HL-60 (cell line): ENCODE measurements at regions not wholly inside any gene's neighbourhood (a gene's known extent, or its start where the extent isn't known, plus 50 kb on each side); places are given as distances from the start of the nearest gene placed in this dataset.

Source experiments
- DNase-seq, 2 experiments: peaks; one replicate each; pipeline ENCODE4 v3.0.0-alpha.2; 2010 to 2020; ENCODE audit warnings: low read depth in 1 of 2, low spot score in 1 of 2
- H3K27ac ChIP-seq: fragments of 250-450 bp; sonication (Bioruptor Pico); replicated peaks from 2 replicates; pipeline ENCODE4 v1.5.1; 2020; ENCODE audit warnings: mild to moderate bottlenecking, moderate library complexity
- H3K27me3 ChIP-seq: fragments of 250-450 bp; sonication (Bioruptor Pico); 2 replicates; pipeline ENCODE4 v1.5.1; 2021; ENCODE audit warnings: mild to moderate bottlenecking, moderate library complexity; ENCODE audit not compliant: insufficient read depth, poor library complexity, severe bottlenecking
- H3K4me3 ChIP-seq: replicated peaks from 2 replicates; pipeline ENCODE4 v1.5.1; 2011; ENCODE audit warnings: mild to moderate bottlenecking, control low read depth, low read length; ENCODE audit not compliant: insufficient read depth
- CTCF ChIP-seq: IDR thresholded peaks from one replicate; pipeline ENCODE4 v1.5.1; 2011; ENCODE audit warnings: low read length, control low read depth, inconsistent platforms; ENCODE audit not compliant: insufficient read depth
- GABPA ChIP-seq: IDR thresholded peaks from 2 replicates; pipeline ENCODE4 v1.6.1; 2012; ENCODE audit warnings: low read depth
- POLR2AphosphoS5 ChIP-seq: IDR thresholded peaks from 2 replicates; pipeline ENCODE4 v1.6.1; 2012; ENCODE audit warnings: low read depth
- SPI1 ChIP-seq: IDR thresholded peaks from 2 replicates; pipeline ENCODE4 v1.6.1; 2012; ENCODE audit warnings: low read depth, mild to moderate bottlenecking, borderline replicate concordance
- TF ChIP-seq, protein P1 (sequence below): IDR thresholded peaks from 2 replicates; pipeline ENCODE4 v1.6.1; 2012; ENCODE audit warnings: low read depth; ENCODE audit not compliant: insufficient replicate concordance

- Histone ChIP-seq H3K27me3 (peaks cover 5% of the 10 kb centered on the region), H3K4me3 (no peak overlapping the region), H3K27ac (no peak overlapping the region)
- no peak for DNase-seq
- TF ChIP-seq SPI1 (no peak), GABPA (no peak), POLR2AphosphoS5 (no peak), CTCF (no peak)
- TF ChIP-seq, protein P1, sequence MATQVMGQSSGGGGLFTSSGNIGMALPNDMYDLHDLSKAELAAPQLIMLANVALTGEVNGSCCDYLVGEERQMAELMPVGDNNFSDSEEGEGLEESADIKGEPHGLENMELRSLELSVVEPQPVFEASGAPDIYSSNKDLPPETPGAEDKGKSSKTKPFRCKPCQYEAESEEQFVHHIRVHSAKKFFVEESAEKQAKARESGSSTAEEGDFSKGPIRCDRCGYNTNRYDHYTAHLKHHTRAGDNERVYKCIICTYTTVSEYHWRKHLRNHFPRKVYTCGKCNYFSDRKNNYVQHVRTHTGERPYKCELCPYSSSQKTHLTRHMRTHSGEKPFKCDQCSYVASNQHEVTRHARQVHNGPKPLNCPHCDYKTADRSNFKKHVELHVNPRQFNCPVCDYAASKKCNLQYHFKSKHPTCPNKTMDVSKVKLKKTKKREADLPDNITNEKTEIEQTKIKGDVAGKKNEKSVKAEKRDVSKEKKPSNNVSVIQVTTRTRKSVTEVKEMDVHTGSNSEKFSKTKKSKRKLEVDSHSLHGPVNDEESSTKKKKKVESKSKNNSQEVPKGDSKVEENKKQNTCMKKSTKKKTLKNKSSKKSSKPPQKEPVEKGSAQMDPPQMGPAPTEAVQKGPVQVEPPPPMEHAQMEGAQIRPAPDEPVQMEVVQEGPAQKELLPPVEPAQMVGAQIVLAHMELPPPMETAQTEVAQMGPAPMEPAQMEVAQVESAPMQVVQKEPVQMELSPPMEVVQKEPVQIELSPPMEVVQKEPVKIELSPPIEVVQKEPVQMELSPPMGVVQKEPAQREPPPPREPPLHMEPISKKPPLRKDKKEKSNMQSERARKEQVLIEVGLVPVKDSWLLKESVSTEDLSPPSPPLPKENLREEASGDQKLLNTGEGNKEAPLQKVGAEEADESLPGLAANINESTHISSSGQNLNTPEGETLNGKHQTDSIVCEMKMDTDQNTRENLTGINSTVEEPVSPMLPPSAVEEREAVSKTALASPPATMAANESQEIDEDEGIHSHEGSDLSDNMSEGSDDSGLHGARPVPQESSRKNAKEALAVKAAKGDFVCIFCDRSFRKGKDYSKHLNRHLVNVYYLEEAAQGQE, result no peak
Measured at GRCh38 chr15:38667890-38668850, 103.6 kb upstream of the RASGRP1 start.

DNA sequence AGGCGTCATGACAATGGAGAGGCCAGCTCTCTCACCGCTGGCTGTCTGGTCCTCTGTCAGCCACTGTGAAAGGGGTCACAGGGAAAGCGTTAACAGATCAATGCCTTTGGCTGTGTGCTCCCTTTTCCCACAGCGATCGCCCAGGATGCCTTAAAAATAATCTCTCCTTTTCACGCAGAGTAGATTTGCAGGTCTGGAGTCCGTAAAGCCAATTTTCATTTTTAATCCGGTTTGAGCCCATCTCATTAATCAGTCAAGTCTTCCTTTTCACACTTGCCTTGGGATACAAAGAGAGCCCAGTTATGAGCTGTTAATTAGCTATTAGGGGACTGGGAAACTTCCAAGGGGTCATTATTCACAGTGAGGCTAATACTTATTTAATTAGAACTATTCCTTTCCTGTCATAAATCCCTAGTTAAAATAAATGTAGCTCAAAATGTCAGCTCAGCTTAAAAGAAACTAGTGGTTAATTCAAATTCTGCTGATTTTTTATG is 104.3 kb upstream of the RASGRP1 start:
- Histone ChIP-seq H3K4me3 (no peak overlapping the region), H3K27me3 (peaks cover 5% of the 10 kb centered on the region), H3K27ac (no peak overlapping the region)
- TF ChIP-seq GABPA (no peak), CTCF (no peak), SPI1 (no peak), POLR2AphosphoS5 (no peak)
- TF ChIP-seq, protein P1, result no peak
- DNase-seq, result no peak

DNA sequence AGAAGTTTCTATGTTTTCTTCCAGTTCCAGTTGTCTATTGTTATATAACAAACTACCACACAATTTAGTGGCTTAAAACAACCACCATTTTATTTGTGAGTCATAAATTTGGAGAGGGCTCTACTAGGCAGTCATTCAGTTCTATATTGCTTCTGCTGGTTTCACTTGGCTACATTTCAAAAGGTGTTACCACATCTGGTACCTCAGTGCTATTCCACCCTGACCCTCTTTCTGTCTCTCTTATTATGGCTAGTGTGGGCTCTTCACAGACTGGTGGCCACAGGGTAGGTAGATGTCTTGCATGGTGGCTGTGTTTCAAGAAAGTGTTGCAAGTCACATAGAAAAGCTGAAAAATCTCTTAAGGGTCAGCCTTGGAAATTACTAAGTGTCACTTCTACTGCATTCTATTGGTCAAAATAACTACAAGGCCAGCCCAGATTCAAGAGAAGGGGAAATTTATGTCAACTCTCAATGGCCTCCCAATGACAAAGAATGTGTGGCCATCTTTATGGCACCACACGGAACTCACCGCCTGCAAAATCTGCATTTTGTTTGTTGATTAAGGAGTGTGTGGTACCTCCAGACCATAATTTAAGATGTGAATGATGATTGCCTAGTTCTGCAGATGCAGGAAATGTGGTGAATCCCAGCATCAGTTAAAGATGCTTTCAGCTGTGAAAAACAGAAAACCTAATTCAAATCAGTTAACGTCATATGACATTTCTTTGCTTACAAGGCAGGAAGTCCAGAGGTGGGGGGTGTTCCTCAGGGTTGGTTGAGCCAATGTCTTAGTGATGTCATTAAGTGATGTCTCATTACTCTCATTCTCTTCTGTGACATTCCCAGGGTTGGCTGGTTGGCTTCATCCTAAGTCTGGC is 105.8 kb upstream of the RASGRP1 start:
- Histone ChIP-seq H3K27me3 (peaks cover 5% of the 10 kb centered on the region), H3K27ac (no peak overlapping the region), H3K4me3 (no peak overlapping the region)
- DNase-seq, result no peak
- TF ChIP-seq SPI1, result no peak
- TF ChIP-seq, protein P1, result no peak
- TF ChIP-seq POLR2AphosphoS5, result no peak
- TF ChIP-seq GABPA, result no peak
- TF ChIP-seq CTCF, result no peak
